Trophoblast cell (in vitro differentiated cells and primary cell): ENCODE measurements at regions not wholly inside any gene's neighbourhood (a gene's known extent, or its start where the extent isn't known, plus 50 kb on each side); places are given as distances from the start of the nearest gene placed in this dataset.

Experiments used
- DNase-seq, 2 donors: peaks; one replicate each; pipeline ENCODE4 v3.0.0-alpha.2; 2016
- H2AFZ ChIP-seq: 2 replicates; pipeline ENCODE4 v1.6.1; 2013; ENCODE audit warnings: low read length, moderate library complexity, mild to moderate bottlenecking; ENCODE audit not compliant: insufficient read depth, poor library complexity
- H2AK5ac ChIP-seq: 2 replicates; pipeline ENCODE4 v1.6.1; 2013; ENCODE audit warnings: mild to moderate bottlenecking, low read length
- H2BK120ac ChIP-seq: 2 replicates; pipeline ENCODE4 v1.6.1; 2013; ENCODE audit warnings: low read length, mild to moderate bottlenecking, moderate library complexity; ENCODE audit not compliant: insufficient read depth, poor library complexity
- H2BK12ac ChIP-seq: 2 replicates; pipeline ENCODE4 v1.6.1; 2013; ENCODE audit warnings: mild to moderate bottlenecking, low read length, moderate library complexity
- H2BK5ac ChIP-seq: 2 replicates; pipeline ENCODE4 v1.6.1; 2013; ENCODE audit warnings: low read length, low read depth, moderate library complexity, mild to moderate bottlenecking; ENCODE audit not compliant: poor library complexity
- H3K14ac ChIP-seq: 2 replicates; pipeline ENCODE4 v1.6.1; 2013; ENCODE audit warnings: mild to moderate bottlenecking, low read length
- H3K18ac ChIP-seq: 2 replicates; pipeline ENCODE4 v1.6.1; 2013; ENCODE audit warnings: mild to moderate bottlenecking, low read length
- H3K23ac ChIP-seq: 2 replicates; pipeline ENCODE4 v1.6.1; 2013; ENCODE audit warnings: low read length
- H3K27ac ChIP-seq: 2 replicates; pipeline ENCODE4 v1.5.1; 2013; ENCODE audit warnings: low read depth, mild to moderate bottlenecking, inconsistent platforms, low read length, moderate library complexity
- H3K27me3 ChIP-seq: 2 replicates; pipeline ENCODE4 v1.6.1; 2013; ENCODE audit warnings: inconsistent platforms, mild to moderate bottlenecking, low read length, moderate library complexity; ENCODE audit not compliant: insufficient read depth
- H3K36me3 ChIP-seq, 2 experiments: 1 replicate in 1 of 2; 2 replicates in 1 of 2; pipeline ENCODE4 v1.6.1; 2013; ENCODE audit warnings: low read length in 2 of 2, mild to moderate bottlenecking in 2 of 2, moderate library complexity in 1 of 2; ENCODE audit not compliant: insufficient read depth in 2 of 2, control insufficient read depth in 1 of 2
- H3K4ac ChIP-seq: 2 replicates; pipeline ENCODE4 v1.6.1; 2013; ENCODE audit warnings: low read depth, mild to moderate bottlenecking, low read length, moderate library complexity
- H3K4me1 ChIP-seq, 2 experiments: 1 replicate in 1 of 2; 2 replicates in 1 of 2; pipeline ENCODE4 v1.6.1; 2013; ENCODE audit warnings: low read length in 2 of 2, mild to moderate bottlenecking in 2 of 2, moderate library complexity in 1 of 2; ENCODE audit not compliant: insufficient read depth in 2 of 2, control insufficient read depth in 1 of 2
- H3K4me2 ChIP-seq: 2 replicates; pipeline ENCODE4 v1.6.1; 2013; ENCODE audit warnings: inconsistent platforms, mild to moderate bottlenecking, low read length, moderate library complexity
- H3K4me3 ChIP-seq: 2 replicates; pipeline ENCODE4 v1.5.1; 2013; ENCODE audit warnings: mild to moderate bottlenecking, low read depth, low read length, inconsistent platforms
- H3K79me1 ChIP-seq: one replicate; pipeline ENCODE4 v1.6.1; 2013; ENCODE audit warnings: low read length
- H3K79me2 ChIP-seq: 2 replicates; pipeline ENCODE4 v1.6.1; 2013; ENCODE audit warnings: low read length, mild to moderate bottlenecking; ENCODE audit not compliant: control insufficient read depth, insufficient read depth, poor library complexity
- H3K9ac ChIP-seq: 2 replicates; pipeline ENCODE4 v1.6.1; 2013; ENCODE audit warnings: mild to moderate bottlenecking, low read length
- H3K9me3 ChIP-seq: 2 replicates; pipeline ENCODE4 v1.6.1; 2013; ENCODE audit warnings: low read depth, mild to moderate bottlenecking, control low read depth, inconsistent platforms, low read length; ENCODE audit not compliant: insufficient read depth
- H4K12ac ChIP-seq: 2 replicates; pipeline ENCODE4 v1.6.1; 2013; ENCODE audit warnings: low read depth, mild to moderate bottlenecking, low read length, moderate library complexity
- H4K8ac ChIP-seq: 2 replicates; pipeline ENCODE4 v1.6.1; 2013; ENCODE audit warnings: low read depth, mild to moderate bottlenecking, low read length, moderate library complexity
- H4K91ac ChIP-seq: one replicate; pipeline ENCODE4 v1.6.1; 2013; ENCODE audit warnings: low read depth, mild to moderate bottlenecking, low read length, moderate library complexity
- WGBS: extraction: QIAGEN DNeasy Blood & Tissue Kit; methylation state at CpG from one replicate; pipeline ENCODE4 v1.1.7; 2013; ENCODE audit warnings: missing lambda C conversion rate; ENCODE audit not compliant: insufficient read length, insufficient coverage; ENCODE audit errors: extremely low coverage; 5-methylcytosine and 5-hydroxymethylcytosine counted together

DNA sequence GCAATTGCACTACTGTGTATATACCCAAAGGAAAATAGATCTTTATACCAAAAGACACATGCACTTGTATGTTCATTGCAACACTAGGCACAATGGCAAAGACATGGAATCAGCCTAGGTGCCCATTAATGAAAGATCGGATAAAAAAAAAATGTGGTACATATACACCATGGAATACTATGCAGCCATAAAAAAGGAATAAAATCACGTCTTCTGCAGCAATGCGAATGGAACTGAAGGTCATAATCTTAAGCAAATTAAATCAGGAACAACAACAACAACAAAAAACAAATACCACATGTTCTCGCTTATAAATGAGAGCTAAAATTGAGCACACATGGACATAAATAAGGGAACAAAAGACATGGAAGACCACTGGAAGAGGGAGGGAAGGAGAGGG lies 266.7 kb upstream of the CDH18 start:
- DNase-seq, result no peak
- H3K79me1 ChIP-seq, result no peaks in the 10 kb centered on the region
- no peak overlapping the region for H3K4me2 ChIP-seq
- no peak overlapping the region for H4K12ac ChIP-seq
- no peak overlapping the region for H3K4ac ChIP-seq
- H3K23ac ChIP-seq, result no peak overlapping the region
- no CpG with 5 or more reads among the region's 4 CpGs for WGBS
- no peaks in the 10 kb centered on the region for H3K79me2 ChIP-seq
- H3K4me3 ChIP-seq, result no peak overlapping the region
- no peak overlapping the region for H2AFZ ChIP-seq
- H2BK120ac ChIP-seq, result no peak overlapping the region
- no peak overlapping the region for H4K91ac ChIP-seq
- no peaks in the 10 kb centered on the region for H3K4me1 ChIP-seq
- H2AK5ac ChIP-seq, result no peak overlapping the region
- H3K14ac ChIP-seq, result no peak overlapping the region
- H2BK5ac ChIP-seq, result no peak overlapping the region
- no peaks in the 10 kb centered on the region for H3K36me3 ChIP-seq
- no peaks in the 10 kb centered on the region for H3K27me3 ChIP-seq
- no peaks in the 10 kb centered on the region for H3K9me3 ChIP-seq
- H4K8ac ChIP-seq, result no peak overlapping the region
- H3K9ac ChIP-seq, result no peak overlapping the region
- no peak overlapping the region for H3K18ac ChIP-seq
- no peak overlapping the region for H2BK12ac ChIP-seq
- H3K27ac ChIP-seq, result no peak overlapping the region

DNA sequence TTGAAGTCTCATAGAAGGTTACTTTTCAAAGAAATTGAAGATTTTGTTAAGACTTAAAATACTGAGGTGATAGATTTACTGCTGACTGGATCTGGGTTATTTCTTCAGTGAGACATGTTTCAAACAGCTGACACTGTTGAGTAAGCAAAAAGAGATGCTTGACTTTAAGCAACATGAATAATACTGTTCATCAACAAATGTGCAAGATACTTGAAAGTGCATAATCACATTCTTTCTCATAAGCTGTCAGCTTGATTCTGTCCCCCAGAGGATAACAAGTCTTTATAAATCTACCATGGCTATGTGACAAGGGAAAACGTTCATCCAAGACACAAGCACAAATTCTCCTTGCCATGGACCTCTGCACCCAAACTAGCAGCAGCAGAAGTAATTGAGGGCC lies 260.1 kb upstream of the CDH18 start:
- Histone ChIP-seq H3K9me3 (no peaks in the 10 kb centered on the region), H2BK5ac (no peak overlapping the region), H2AFZ (no peak overlapping the region), H3K36me3 (no peaks in the 10 kb centered on the region), H3K4me2 (no peak overlapping the region), H3K23ac (no peak overlapping the region), H2AK5ac (no peak overlapping the region), H3K27me3 (no peaks in the 10 kb centered on the region), H3K18ac (no peak overlapping the region), H3K79me2 (no peaks in the 10 kb centered on the region), H4K91ac (no peak overlapping the region), H3K4me3 (no peak overlapping the region), H2BK120ac (no peak overlapping the region), H4K8ac (no peak overlapping the region), H3K4me1 (no peaks in the 10 kb centered on the region), H3K4ac (no peak overlapping the region), H3K27ac (no peak overlapping the region), H3K79me1 (no peaks in the 10 kb centered on the region), H4K12ac (no peak overlapping the region), H2BK12ac (no peak overlapping the region), H3K9ac (no peak overlapping the region), H3K14ac (no peak overlapping the region)
- WGBS, result no CpG with 5 or more reads among the region's 1 CpG
- DNase-seq, result no peak

DNA sequence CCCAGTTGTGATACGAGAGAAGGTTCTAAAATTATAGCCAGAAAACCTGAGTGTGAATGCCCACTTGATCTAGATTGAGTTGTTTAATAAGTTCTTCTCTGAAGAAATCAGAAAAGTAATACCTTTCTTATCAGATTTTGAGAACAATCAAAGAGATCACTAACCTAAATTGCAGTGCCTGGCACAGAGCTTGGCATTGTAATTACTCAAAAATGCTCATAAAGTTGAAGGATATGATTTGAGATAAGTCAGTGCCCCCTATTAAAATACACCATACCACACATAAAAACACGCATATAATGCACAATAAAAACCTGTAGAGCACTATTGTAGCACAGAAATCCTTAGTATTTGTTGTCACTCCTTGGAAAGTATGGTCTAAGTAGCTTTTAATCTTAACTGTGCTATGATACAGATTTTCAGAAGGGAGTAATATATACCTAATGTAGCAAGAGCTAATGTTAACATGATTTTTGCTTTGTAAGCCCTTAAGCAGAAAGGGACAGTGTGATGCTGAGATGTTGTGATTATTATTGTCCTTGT lies 257.5 kb upstream of the CDH18 start:
- no peak overlapping the region for H2BK12ac ChIP-seq
- H3K36me3 ChIP-seq, result no peaks in the 10 kb centered on the region
- no peak overlapping the region for H2BK5ac ChIP-seq
- H2AK5ac ChIP-seq, result no peak overlapping the region
- no peak for DNase-seq
- no peak overlapping the region for H4K12ac ChIP-seq
- no peak overlapping the region for H3K27ac ChIP-seq
- H3K23ac ChIP-seq, result no peak overlapping the region
- H2BK120ac ChIP-seq, result no peak overlapping the region
- H4K91ac ChIP-seq, result no peak overlapping the region
- H3K79me1 ChIP-seq, result no peaks in the 10 kb centered on the region
- no peak overlapping the region for H4K8ac ChIP-seq
- H3K9me3 ChIP-seq, result no peaks in the 10 kb centered on the region
- H3K4ac ChIP-seq, result no peak overlapping the region
- no peak overlapping the region for H2AFZ ChIP-seq
- no peak overlapping the region for H3K18ac ChIP-seq
- no peaks in the 10 kb centered on the region for H3K4me1 ChIP-seq
- no peak overlapping the region for H3K14ac ChIP-seq
- H3K9ac ChIP-seq, result no peak overlapping the region
- no peak overlapping the region for H3K4me2 ChIP-seq
- no CpG with 5 or more reads among the region's 2 CpGs for WGBS
- H3K4me3 ChIP-seq, result no peak overlapping the region
- H3K79me2 ChIP-seq, result no peaks in the 10 kb centered on the region
- no peaks in the 10 kb centered on the region for H3K27me3 ChIP-seq

GRCh38 chr5:20241351-20241750 lies 253.4 kb upstream of the CDH18 start:
- no peak overlapping the region for H3K4me2 ChIP-seq
- no peak overlapping the region for H3K4ac ChIP-seq
- H3K27me3 ChIP-seq, result no peaks in the 10 kb centered on the region
- H3K4me3 ChIP-seq, result no peak overlapping the region
- no peak overlapping the region for H2AFZ ChIP-seq
- no peak for DNase-seq
- no peak overlapping the region for H3K18ac ChIP-seq
- H4K91ac ChIP-seq, result no peak overlapping the region
- no peak overlapping the region for H3K27ac ChIP-seq
- H3K36me3 ChIP-seq, result no peaks in the 10 kb centered on the region
- no peak overlapping the region for H2BK5ac ChIP-seq
- H3K4me1 ChIP-seq, result no peaks in the 10 kb centered on the region
- no peak overlapping the region for H3K23ac ChIP-seq
- no peak overlapping the region for H2AK5ac ChIP-seq
- no peaks in the 10 kb centered on the region for H3K79me2 ChIP-seq
- peak overlapping the region; percentile 28 for H3K9ac ChIP-seq
- H4K8ac ChIP-seq, result no peak overlapping the region
- no peak overlapping the region for H2BK12ac ChIP-seq
- no peak overlapping the region for H2BK120ac ChIP-seq
- no peak overlapping the region for H3K14ac ChIP-seq
- no peaks in the 10 kb centered on the region for H3K9me3 ChIP-seq
- WGBS, result no CpG with 5 or more reads among the region's 10 CpGs
- no peaks in the 10 kb centered on the region for H3K79me1 ChIP-seq
- no peak overlapping the region for H4K12ac ChIP-seq
